ENCODE measurements at regions not wholly inside any gene's neighbourhood (a gene's known extent, or its start where the extent isn't known, plus 50 kb on each side); places are given as distances from the start of the nearest gene placed in this dataset.

GRCh38 chr7:156026076-156026600 is 213.9 kb upstream of the SHH start:
- TF ChIP-seq CTCF (IDR thresholded peaks at IDR 0.05) (no peak), POLR2A (IDR thresholded peaks at IDR 0.05) (no peak)

All from upper lobe of left lung (tissue), 4 donors.